GM20000 (cell line): ENCODE measurements at regions not wholly inside any gene's neighbourhood (a gene's known extent, or its start where the extent isn't known, plus 50 kb on each side); places are given as distances from the start of the nearest gene placed in this dataset.

Experiments
- DNase-seq: peaks from one replicate; pipeline ENCODE4 v3.0.0; 2012; ENCODE audit warnings: low spot score
- TF ChIP-seq, protein P1 (sequence below): IDR thresholded peaks from 2 replicates; pipeline ENCODE4 v1.5.1; 2012; ENCODE audit warnings: mild to moderate bottlenecking, control low read depth; ENCODE audit errors: extremely low read depth, missing control alignments

DNA sequence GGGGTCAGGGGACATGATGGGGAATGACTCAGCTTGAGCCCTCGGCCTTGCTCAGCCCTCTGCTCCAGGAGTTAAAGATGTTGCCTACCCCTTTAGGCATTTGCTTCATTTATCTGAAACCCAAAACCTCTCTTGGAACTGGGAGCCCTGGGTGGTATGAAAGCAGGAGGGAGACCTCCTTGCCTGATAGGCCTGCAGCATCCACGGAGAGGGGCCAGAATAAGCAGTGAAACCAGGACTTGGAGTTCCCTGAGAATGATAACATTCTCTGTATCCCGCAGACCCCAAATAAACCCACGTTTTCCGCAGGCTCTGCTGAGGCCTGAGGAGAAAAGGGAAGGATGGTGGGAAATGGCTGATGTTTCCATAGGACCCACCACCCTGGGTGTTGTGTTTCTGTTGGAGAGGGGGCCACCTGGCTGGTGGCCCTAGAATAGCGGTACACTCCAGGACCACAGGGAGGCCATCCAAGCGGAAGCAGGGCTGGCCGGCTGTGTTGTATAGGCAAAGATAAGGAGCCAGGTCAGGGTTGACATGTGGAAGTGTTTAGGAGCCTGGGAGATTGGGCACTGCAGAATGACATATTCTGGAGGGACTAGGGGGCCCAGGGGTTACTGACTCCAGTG is 77.4 kb downstream of the FOXD2 start:
- TF ChIP-seq, protein P1, sequence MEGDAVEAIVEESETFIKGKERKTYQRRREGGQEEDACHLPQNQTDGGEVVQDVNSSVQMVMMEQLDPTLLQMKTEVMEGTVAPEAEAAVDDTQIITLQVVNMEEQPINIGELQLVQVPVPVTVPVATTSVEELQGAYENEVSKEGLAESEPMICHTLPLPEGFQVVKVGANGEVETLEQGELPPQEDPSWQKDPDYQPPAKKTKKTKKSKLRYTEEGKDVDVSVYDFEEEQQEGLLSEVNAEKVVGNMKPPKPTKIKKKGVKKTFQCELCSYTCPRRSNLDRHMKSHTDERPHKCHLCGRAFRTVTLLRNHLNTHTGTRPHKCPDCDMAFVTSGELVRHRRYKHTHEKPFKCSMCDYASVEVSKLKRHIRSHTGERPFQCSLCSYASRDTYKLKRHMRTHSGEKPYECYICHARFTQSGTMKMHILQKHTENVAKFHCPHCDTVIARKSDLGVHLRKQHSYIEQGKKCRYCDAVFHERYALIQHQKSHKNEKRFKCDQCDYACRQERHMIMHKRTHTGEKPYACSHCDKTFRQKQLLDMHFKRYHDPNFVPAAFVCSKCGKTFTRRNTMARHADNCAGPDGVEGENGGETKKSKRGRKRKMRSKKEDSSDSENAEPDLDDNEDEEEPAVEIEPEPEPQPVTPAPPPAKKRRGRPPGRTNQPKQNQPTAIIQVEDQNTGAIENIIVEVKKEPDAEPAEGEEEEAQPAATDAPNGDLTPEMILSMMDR, result no peak
- DNase-seq, result no peak

DNA sequence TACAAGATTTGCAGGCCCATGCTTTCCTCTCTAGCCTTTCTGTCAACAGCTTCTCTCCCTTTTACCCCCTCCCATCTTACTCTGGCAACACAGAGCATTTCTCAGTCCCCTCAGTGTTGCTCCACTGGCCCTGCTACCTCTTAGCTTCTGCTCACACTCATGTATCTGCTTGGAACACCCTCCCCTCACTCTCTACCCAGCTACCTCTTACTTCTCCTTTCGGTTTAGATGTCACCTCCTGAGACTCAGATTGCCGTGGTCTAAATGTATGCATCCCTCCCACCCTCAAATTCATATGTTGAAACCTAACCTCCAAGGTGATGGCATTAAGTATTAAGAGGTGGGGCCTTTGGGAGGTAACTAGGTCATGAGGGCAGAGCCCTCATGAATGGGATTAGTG is 80.1 kb downstream of the FOXD2 start:
- TF ChIP-seq, protein P1, result no peak
- no peak for DNase-seq

DNA sequence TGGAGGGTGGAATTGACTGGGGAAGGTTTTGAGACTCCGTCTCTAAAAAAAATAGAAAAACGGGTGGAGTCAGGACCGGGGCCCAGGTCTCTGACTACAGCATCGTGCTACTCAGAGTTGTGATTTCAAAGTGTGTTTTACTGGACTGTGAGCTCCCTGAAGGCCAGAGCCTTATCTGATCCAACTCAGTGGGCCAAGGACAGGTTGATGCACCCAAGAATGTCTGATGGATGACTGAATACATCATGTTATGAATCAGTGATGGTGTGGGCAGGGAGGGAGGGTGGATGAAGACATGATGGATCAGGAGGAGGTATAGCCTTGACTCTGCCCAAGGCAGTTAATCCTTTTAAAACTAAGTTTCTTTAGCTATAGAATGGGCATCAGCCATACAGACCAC is 81.6 kb downstream of the FOXD2 start:
- TF ChIP-seq, protein P1, result no peak
- DNase-seq, result no peak

DNA sequence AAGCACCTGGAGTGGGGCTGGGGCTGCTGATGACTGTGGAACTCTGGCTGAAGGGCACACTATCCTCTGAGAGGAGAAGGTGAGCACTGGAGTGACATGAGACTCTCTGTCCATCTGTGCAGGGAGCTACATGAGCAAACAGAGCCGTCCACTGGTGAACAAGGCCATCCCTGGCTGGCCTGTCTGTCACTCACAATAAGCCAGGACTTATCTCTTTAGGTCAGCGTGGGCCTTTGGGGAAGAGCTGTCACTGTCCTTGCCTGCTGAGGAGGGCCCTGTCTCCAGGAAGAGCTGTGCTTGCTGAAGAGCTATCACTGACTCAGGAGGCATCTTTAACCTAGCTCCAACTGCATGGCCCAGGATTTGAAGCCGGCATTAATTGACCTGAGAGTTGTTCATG is 82.1 kb downstream of the FOXD2 start:
- TF ChIP-seq, protein P1, result no peak
- DNase-seq, result no peak

DNA sequence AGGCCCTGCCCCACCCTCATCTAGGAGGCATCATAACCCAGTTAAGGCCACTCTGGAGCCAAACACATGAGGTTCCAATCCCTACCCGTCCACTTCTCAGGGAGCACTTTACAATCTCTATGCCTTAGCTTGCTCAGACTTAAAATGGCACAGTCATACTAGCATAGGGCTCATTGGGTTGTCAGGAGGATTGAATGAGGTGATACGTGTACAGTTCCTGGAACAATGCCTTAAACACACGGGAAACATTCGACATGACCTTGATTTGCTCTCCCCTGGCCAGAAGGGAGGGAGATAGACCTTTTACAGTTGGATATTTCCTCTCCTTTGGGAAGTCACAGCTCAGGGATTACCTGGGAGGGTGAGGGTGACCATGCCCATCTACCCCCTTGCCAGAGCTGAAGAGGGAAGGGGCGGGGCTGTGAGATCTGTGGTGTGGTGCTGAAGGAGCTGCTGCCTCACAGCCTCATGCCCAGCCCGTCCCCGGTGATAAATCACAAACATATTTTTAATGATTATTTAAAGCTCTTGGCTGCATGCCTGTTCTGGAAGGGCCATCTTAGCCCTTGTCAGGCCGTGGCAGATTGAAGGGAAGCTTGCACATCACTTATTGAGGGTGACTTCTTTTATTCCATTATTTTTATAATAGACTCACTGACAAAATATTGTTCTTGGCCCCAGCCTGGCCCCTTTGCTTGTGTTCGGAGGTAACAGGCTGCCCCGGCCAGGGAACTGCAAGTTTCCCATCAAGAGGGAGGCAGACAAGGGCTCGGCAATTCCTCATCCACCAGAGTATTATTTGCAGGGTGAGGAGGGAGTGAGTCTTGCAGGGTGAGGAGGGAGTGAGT is 83.4 kb downstream of the FOXD2 start:
- no peak for DNase-seq
- TF ChIP-seq, protein P1, result no peak

DNA sequence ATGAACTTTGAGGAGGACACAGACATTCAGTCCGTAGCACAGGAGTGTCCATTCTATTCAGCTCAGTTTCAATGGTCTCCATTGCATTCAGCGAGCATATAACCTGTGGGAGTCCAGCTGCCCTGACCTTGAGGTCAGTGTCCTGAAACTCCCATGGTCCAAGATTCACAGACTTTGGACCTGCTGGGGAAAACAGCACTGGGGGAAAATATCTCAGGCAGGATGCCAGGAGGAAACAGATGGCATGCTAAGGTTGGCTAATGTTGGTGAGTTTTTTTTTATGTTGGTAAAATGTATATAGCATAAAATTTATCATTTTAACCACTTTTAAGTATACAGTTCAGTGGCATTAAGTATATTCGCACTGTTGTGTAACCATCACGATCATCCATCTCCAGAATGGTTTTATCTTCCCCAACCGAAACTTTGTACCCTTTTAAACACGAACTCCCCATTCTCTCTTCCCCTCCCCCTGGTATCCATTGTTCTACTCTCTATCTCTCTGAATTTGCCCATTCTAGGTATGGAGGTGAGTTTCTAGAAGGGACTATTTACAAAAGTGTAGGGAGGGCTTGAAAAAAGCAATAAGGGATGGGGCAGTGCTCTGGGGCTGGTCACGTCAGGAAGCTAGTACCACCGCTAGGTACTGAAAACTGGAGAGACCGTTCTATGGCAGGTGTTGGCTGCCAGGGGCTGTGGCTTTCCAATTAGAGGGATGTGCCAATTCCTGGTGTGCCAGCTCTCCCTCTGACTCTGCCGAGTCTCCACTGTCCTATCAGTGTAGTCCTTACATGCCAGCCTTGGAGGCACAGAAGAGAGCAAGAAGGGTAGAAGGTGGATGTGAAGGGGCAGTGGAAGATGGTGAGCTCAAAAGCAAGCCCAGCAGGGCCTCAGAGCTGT is 85.3 kb downstream of the FOXD2 start:
- no peak for DNase-seq
- TF ChIP-seq, protein P1, result no peak
